NCI-H1436 (cell line): ENCODE measurements at regions not wholly inside any gene's neighbourhood (a gene's known extent, or its start where the extent isn't known, plus 50 kb on each side); places are given as distances from the start of the nearest gene placed in this dataset.
"Not testable (repeated sequence)": the region's sequence is repeated elsewhere in the genome, so short reads cannot be mapped to it uniquely, and the experiment has no call there.

ENCODE experiments used
- DNase-seq: peaks from one replicate; lab custom pipeline; 2025; lab: John Stamatoyannopoulos, UW

DNA sequence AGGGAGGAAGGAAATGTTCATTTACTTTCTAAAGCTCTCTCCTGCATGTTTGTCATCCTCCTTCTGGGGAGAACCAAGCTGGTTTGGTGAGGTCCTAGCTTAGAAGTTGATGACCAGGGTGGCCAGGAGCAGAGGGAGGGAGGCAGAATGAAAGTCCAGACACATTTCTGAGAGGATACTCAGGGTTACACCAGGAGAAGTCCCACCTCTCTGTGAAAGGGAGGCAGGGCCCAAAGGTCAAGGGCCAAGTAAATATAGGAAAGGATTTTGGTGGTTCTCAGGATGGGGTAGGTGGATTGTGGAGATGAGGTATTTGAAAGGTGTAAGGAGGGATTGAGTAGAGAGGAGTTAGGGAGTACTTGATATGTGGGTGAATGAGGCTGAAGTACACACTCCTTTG, 58.0 kb upstream of the FBXO11 start:
- DNase-seq = no peak

DNA sequence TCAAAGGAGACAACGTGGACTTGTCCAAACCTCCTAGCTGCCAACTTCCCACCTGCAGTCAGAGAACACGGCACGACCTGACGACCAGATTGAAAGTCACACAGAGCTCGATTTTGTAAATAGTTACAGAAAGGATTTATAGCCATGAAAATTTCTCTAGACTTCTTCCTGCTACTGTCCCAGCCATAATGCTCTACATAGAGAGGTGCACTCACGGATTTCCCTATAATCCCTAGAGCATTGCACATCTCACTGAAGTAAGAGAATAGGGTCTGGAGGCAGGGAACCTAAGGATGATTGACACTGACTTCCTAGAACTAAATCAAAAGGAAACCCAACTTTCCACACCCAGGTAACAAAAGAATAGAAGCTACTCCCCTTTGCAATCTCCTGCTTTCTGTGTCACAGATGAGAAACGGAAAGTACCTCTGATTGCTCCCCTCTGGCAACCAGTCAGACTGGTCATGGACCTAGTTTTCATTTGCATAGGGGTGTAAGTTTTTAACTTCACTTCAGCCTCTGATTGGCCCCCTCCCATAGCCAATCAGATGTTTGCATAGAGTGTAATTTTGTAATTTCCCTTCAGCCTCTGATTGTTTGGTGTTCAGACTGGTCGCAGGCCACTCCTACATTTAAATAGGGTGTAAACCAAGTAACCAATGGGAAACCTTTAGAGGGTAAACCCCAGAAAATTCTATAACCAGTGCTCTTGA, 58.6 kb upstream of the FBXO11 start:
- DNase-seq = peak; percentile 6

DNA sequence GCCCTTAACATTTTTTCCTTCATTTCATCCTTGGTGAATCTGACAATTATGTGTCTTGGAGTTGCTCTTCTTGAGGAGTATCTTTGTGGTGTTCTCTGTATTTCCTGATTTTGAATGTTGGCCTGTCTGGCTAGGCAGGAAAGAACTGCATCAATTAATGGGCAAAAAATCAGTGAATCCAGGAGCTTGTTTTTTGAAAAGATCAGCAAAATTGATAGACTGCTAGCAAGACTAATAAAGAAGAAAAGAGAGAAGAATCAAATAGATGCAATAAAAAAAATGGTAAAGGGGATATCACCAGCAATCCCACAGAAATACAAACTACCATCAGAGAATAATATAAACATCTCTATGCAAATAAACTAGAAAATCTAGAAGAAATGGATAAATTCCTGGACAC, 70.4 kb upstream of the FBXO11 start:
- not testable (repeated sequence) for DNase-seq

DNA sequence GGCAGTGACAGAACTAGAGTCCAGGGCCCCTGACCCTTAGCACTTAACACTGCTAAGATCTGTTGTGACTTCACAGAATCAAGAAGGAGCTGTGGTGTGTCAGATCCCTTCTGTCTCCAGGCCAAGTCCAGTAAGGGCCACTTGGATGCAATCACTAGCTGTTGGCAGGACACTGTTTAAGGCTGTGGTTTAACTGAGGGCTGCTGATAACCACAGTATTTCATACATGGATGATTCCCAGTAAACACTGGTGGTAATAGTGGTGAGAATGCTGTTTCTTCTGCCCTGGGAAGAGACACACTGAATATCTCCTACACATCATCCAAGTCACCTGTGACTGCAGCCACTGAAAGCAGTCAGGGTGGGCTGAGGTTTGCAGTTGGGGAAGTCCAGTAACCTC, 77.7 kb upstream of the FBXO11 start:
- no peak for DNase-seq

DNA sequence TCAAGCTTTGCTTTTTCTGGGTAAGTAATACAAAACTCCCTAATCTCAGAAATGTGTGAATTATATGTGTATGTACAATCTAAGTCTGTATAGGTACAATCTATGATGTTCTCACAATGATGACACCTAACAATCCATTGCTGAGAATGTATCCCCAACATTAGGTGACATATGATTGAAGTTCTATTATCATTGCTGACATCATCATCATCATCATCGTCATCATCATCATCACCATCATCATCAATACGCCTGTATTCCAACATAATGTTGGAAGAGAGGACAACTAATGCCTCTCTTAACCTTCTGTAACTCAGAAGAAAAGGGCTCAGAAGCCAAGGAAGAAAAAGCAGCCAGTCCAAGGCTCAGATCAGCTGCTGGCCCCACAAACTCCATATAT, 84.2 kb upstream of the FBXO11 start:
- no peak for DNase-seq

DNA sequence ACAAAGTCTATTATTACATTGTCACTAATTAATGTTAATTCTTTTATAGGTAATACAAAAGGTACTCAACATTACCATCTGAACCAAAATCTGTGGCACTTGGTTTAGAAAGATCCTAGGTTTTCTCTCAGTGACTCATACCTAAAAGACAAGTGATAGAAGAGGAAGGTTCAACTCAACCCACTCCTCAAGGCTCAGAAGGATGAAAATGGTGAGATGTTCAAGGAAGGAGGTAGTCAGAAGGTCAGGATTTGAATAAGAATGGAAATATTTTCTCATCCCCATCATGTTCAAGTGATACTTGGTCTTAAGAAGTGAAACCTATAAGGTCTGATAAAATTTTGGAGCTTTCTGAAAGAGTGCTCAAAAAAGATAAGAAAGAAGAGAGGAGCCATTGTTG, 86.4 kb upstream of the FBXO11 start:
- DNase-seq = no peak

DNA sequence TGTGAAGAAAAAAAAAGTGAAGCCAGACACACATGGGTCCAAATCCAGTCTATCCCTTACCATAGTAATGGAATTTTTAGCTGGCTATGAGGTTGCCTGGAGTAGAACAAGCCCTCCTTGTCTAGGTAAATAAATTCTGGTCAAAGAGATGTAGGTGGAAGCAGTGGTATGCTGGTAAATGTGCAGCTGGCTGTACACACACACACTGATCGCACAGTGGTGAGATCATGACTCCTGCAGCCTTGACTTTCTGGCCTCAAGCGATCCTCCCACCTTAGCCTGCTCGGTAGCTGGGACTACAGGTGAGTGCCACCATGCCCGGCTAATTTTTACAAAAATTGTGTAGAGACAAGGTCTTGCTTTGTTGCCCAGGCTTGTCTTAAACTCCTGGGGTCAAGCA, 90.5 kb upstream of the FBXO11 start:
- no peak for DNase-seq

DNA sequence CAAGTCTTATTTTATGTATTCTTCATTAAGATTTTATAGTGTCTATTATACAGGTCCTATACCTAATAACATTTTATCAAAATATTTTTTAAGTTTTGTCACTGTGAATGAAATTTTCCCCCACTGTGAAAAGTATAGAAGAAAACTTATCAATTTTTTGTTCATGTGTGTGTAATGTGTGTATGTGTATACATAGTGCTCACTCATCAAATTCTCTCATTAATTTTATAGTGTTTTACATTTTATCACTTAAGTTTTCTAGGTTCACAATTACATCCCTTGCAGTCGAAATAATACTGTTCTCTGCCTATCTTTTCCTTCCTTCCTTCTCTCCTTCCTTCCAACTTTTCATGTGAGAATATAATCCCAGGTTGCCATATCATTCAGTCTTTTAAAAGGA, 93.2 kb upstream of the FBXO11 start:
- DNase-seq = no peak

DNA sequence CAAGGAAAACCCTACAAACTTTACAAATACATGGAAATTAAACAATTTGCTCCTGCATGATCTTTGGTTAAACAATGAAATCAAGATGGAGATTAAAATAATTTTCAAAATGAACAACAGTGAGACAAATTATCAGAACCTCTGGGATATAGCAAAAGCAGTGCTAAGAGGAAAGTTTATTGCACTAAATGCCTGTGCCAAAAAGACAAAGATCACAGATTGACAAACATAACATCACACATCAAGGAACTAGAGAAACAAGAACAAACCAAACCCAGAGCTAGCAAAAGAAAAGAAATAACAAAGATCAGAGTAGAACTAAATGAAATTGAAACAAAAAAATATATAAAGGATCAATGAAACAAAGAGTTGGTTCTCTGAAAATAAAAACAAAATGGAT, 95.2 kb upstream of the FBXO11 start:
- no peak for DNase-seq

DNA sequence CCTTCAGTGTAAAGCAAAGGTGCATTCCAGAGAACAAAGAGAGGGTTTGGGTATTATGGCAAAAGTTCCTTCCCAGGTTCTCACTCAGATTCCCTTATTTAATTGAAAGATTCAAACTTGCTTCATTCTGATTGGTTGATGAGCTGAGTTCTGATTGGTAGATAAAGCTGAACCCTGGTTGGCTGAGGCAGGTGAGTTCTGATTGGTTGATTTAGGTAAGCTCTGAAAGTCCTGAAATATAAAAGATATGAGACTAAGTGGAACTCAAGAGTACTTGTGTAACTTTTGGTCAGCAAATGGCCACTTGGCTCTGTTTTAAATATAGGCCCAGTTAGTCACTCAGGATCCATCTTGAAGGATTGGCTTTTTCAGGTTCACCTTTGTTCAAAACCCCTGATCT, 99.8 kb upstream of the FBXO11 start:
- DNase-seq = no peak

DNA sequence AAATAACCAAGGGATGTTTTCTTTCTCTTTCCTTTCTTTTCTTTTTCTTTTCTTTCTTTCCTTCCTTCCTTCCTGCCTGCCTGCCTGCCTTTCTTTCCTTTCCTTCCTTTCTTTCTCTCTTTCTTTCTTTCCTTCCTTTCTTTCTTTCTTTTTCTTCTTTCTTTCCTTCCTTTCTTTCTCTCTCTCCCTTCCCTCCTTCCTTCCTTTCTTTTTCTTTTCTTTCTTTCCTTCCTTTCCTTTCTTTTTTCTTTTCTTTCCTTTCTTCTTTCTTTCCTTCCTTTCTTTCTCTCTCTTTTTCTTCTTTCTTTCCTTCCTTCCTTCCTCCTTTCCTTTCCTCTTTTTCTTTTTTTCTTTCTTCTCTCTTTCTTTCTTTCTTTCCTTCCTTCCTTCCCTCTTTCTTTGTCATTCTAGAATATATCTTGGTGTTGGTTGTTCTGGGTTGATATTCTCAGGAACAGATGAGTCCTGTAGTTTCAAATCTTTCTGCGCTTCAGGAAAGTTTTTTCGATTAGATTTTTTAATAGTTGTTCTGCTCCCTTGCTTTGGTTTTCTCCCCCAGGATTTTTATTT, 101.5 kb upstream of the FBXO11 start:
- DNase-seq = no peak

DNA sequence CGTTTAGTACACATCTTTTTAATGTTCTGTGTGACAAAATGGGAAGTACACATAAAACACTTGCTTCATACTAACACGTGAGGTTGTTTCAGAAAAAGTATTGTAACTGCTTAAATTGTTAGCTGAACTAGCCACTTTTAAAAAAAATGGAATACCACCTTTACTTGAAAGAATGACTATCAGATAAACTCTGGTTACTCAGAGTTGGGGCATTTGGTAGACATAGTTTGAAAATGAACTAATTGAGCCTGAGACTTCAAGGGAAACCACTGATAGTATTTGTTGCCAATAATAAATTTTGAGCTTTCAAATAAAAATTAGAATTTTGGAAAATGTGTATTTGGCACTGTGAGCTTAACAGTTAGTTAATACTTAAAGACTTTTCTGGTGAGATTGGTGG, 103.0 kb upstream of the FBXO11 start:
- no peak for DNase-seq

DNA sequence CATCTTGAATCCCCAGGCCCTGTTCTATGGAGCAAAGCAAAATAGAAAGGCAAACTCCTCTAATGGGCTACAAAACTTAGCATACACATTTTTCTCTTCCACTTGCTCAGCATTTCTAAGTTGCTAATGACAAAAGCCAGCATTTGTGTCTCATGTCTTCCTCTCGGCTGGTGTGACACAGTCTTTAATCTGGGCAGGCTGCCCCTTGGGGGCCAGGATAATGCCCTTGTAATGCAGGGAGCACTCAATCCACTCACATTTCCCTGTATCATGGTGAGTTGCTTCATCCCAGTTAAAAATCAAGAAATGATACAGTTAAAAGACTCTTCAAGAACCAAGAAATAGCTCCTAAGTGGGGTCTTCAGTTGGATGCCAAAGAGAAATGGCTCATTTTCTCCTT, 109.1 kb upstream of the FBXO11 start:
- no peak for DNase-seq

DNA sequence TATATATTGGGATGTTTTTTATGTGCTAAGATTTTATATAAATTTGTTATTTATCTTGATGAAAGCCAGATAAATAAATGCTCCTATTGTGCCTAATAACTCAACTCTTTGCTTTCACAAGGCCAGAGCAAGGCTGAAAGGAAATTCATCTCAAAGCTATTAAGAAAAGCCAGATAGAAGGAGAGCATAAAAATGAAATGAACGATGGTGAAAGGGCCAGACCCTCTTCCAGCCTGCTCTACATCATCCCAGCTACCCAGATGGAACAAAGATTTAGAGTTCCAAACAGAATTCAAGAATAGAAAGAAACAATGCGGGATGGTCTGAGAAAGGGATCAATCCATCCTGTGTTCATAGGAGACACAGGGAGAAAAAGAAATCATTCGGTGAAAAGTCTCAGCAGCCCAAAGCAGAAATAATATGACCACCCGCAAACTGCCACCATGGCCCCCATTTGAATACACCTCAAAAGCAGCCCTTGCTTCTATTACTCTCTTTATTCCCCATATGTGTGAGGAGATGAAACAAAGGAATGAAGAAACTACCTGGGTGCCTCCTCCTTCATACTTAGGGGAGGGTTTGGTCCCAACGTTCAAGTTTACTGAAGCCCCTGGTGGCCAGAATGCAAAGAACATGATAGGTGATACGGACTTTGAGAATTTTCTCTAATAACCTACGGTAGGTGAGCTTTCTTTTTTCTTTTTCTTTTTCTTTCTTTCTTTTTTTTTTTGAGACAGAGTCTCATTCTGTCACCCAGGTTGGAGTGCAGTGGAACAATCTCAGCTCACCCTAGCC, 110.1 kb upstream of the FBXO11 start:
- peak; percentile 0 for DNase-seq

DNA sequence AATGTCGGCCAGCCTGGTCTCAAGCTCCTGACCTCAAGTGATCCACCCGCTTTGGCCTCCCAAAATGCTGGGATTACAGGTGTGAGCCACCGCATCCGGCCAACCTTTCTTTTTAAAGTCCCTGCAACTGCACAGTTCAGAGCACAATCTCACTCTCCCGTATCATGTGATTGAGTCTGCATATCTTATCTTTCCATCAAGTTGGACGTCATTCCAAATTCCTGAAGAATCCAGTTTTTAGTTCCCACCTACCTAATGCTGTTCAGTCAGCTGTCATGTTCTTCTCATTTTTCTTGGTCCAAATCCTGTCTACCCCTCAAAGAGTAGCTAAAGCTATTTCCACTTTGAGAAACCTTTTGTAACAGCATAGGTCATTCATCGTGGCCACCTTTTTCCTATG, 110.8 kb upstream of the FBXO11 start:
- no peak for DNase-seq

DNA sequence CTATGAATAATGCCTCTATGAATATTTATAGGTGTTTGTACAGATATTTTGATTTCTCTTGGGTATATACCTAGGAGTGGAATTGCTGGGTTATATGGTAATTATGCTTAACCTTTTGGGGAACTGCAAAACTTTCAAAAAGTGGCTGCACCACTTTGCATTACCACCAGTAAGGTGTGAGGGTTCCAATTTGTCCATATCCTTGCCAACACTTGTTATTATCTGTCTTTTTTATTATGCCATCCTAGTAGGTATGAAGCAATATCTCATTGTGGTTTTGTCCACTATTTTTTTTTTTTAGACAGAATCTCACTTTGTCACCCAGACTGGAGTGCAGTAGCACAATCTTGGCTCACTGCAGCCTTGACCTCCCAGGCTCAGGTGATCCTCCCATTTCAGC, 112.2 kb upstream of the FBXO11 start:
- no peak for DNase-seq

DNA sequence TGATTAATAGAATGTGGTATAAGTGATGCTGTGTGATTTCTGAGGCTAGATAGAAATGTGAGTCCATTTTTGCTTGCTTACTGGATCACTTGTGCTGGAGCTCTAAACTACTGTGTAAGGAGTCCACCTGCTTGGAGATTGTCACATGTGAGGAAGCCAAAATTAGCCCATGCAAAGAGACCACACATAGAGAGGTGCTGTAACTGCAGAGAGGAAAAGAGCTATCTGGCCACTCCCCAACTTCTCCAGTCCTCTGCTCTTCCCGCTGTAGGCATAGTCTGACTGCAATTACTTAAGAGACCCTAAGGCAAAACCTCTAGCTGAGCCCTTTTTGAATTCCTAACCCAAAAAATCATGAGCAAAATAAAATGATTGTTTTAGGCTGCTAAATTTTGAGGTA, 120.6 kb upstream of the FBXO11 start:
- no peak for DNase-seq

DNA sequence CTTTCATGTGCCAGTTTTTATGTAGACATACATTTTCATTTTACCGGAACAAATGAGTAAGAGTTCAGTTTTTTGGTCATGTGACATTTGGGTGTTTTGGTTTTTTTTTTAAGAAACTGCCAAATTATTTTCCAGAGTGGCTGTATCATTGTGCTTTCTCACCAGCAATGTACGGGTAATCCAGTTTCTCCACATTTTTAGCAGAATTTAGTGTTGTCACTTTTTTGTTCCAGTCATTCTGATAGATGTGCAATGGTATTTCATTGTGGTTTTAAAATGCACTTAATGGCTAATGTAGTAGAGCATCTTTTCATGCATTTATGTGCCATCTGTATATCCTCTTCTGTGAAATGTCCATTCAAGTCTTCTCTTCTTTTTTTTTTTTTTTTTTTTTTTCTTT, 126.5 kb upstream of the FBXO11 start:
- DNase-seq = no peak

DNA sequence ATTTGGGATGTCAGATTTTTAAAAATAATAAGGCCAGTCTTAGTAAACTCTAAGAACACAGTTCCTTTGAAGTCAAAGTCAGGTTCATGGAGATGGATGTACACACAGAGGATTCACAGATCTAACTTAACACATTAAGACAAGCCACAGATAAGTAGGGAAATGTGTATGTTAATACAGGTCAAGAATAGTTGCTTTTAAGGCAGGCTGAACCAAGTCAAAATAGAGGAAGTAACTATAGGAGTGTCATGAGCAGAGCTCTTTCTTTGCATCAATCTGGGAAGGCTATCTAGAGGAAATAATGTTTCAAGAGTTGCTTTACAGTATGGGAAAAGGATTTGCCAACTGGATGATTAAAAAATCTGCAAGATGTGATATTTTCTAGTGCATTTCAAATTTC, 128.0 kb upstream of the FBXO11 start:
- no peak for DNase-seq

DNA sequence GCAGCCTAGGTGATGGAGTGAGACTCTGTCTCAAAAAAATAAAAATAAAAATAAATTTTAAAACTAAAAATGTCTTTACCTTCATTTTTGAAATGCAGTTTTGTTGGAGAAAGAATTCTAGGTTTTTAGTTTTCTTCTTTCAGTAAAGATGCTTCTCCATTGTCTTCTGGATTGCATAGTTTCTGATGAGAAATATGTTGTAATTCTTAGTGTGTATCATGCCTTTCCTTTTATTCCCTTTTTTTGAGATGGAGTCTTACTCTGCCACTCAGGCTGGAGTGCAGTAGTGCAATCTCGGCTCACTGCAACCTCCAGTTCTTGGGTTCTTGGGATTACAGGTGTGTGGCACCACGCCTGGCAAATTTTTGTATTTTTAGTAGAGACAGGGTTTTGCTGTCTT, 130.0 kb upstream of the FBXO11 start:
- no peak for DNase-seq

DNA sequence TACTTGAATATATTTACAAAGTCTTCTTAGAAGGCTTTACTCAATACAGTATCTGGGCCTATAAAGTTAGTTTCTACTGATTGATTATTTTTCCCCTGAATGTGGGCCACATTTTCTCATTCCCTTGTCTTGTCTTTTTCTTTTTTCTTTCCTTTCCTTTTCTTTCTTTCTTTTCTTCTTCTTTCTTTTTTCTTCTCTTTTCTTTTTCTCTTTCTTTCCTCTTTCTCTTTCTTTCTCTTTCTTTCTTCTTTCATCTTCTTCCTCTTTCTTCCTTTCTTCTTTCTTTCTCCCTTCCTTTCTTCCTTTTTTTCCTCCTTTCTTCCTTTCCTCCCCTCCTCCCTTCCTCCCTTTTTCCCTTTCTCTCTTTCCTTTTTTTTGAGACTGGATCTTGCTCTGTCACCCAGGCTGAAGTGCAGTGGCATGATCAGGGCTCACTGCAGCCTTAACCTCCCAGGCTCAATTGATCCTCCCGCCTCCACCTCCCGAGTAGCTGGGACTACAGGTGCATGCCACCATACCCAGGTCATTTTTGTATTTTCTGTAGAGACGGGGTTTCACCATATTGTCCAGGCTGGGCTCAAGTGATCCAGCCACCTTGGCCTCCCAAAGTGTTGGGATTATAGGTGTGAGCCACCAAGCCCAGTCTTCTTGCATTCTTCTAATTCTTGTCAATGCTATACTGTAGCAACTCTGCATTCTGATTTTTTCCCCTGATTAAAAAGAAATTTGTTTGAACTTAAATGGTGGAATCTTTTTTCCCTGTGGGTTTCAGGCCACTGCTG, 133.1 kb upstream of the FBXO11 start:
- DNase-seq = no peak

DNA sequence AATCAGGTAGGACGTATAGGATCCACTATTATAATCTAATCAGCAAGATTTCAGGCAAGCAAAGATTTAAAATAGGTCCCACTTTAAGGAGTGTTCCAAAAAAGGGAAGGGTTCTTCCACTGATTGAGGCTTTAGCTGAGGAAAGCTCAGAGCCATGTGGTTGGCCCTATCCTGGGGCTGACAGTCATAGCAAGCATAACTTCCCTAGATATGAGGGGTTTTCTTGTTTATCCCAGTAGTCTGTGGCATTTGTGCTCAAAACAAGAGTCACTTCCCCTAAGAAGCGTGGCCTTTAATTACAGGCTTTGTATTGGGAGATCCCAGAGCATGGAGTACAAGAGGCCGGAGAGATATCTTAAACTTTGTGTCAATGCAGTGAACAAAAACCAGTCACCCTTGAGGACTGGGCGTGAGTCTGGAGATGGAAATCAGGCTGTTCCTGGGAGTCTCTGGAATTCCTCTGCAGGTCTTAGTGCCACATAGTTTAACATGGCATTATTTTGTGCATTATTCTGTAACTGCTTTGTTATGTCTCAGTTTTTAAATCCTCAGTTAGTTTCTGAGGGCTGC, 136.9 kb upstream of the FBXO11 start:
- DNase-seq = no peak
